Heart left ventricle (tissue), 13 donors: ENCODE measurements at regions not wholly inside any gene's neighbourhood (a gene's known extent, or its start where the extent isn't known, plus 50 kb on each side); places are given as distances from the start of the nearest gene placed in this dataset.

Experiments
- POLR2A ChIP-seq, 2 donors: fragments of 450-650 bp; IDR thresholded peaks; one replicate each; pipeline ENCODE4 v1.6.1; 2017; ENCODE audit warnings: antibody characterized with exemption in 2 of 2, mild to moderate bottlenecking in 2 of 2, moderate library complexity in 2 of 2
- TF ChIP-seq, protein P1 (sequence below), 12 donors: fragments of 200-600 bp; sonication (generic) in 4 of 12; IDR thresholded peaks; one replicate each; pipeline versions ENCODE4 v1.5.0 to v1.8.0; 2018 to 2022; ENCODE audit warnings: antibody characterized with exemption in 12 of 12, mild to moderate bottlenecking in 5 of 12
- donor health status: ischemic (EF 13 %, LVEDD 7.1; RV severe dilation, severe dysfunction).
- donor health status: DM: no; HTN: yes; CAD: no.
- donor health status: DM: no; HTN: no; CAD: no.
- donor health status: ischemic (EF 25% LVEDD 6.9; RV normal size, moderate dysfunction).
- donor health status: ischemic (EF 25% LVEDD 5.7; RV mildly dilated, moderate dysfunction).
- donor health status: ischemic (EF 35%, LVEDD 5.7; RV mildly dilated, moderate dysfunction).
- donor health status: nonischemic (EF 11% LVEDD 7.7; RV severe dilation, severe dysfunction).
- donor health status: DM: yes; HTN: yes; CAD: no.
- donor health status: PGD.
- donor health status: ischemic (EF 29% LVEDD 5.4; RV normal size, mild dysfunction).
- donor health status: nonischemic (EF 23%, LVEDD 6.1; RV moderate dilation, normal function).

DNA sequence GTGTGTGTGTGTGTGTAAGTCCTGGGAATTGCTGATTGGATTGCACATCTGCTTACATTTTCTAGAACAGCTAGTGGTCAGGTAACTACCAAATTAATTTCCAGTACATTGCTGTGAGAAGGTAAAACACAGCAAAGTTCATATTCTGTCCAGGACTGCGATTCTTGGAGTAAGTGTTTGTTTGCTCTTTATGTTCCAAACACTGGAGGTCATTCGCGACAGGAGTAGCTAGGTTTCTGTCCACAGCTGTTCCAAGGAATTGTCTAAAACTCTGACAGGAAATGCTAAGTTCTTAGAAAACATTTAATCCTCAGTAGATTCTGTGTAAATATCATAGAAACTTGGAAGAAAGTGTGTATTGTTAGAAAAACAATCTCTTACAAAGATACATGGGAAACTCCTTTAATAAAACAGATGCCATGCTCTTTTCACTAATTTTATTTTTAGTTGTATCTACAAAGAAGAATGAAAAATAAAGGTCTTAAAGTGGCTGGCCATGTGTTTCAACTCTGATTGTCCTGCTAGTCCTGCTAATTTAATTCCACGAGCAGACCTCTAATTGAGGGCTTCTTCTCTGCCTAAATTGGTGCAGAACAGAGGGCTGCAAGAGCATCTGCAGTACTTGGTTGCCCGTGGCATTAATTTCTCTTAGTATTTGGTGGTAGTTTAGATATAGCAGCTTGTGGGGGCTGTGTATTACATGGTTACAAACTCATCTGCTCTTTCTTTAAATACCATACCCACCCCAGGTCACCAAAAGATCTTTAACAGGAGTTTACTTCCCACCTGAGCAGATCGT is 464.5 kb downstream of the RASEF start:
- TF ChIP-seq, protein P1, sequence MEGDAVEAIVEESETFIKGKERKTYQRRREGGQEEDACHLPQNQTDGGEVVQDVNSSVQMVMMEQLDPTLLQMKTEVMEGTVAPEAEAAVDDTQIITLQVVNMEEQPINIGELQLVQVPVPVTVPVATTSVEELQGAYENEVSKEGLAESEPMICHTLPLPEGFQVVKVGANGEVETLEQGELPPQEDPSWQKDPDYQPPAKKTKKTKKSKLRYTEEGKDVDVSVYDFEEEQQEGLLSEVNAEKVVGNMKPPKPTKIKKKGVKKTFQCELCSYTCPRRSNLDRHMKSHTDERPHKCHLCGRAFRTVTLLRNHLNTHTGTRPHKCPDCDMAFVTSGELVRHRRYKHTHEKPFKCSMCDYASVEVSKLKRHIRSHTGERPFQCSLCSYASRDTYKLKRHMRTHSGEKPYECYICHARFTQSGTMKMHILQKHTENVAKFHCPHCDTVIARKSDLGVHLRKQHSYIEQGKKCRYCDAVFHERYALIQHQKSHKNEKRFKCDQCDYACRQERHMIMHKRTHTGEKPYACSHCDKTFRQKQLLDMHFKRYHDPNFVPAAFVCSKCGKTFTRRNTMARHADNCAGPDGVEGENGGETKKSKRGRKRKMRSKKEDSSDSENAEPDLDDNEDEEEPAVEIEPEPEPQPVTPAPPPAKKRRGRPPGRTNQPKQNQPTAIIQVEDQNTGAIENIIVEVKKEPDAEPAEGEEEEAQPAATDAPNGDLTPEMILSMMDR (IDR thresholded peaks at IDR 0.05): no peak
- TF ChIP-seq POLR2A (IDR thresholded peaks at IDR 0.05): no peak
